Dedifferentiated amniotic fluid mesenchymal stem cell (primary cell): ENCODE measurements at regions not wholly inside any gene's neighbourhood (a gene's known extent, or its start where the extent isn't known, plus 50 kb on each side); places are given as distances from the start of the nearest gene placed in this dataset.
"Not testable (repeated sequence)": the region's sequence is repeated elsewhere in the genome, so short reads cannot be mapped to it uniquely, and the experiment has no call there.

Experiments used
- DNase-seq: peaks from one replicate; pipeline ENCODE4 v3.0.0-alpha.2; 2016; ENCODE audit errors: extremely low spot score

GRCh38 chr7:97310-97841 is 95.0 kb upstream of the FAM20C start:
- DNase-seq, result no peak

- peak; percentile 35 for DNase-seq
Measured at GRCh38 chr7:101146-102046, 91.0 kb upstream of the FAM20C start.

GRCh38 chr7:102047-102711 is 90.2 kb upstream of the FAM20C start:
- DNase-seq, result no peak

GRCh38 chr7:102721-103120 is 89.7 kb upstream of the FAM20C start:
- no peak for DNase-seq

GRCh38 chr7:103981-104380 is 88.4 kb upstream of the FAM20C start:
- DNase-seq, result not testable (repeated sequence)

- DNase-seq, result no peak
Measured at GRCh38 chr7:105002-105401, 87.4 kb upstream of the FAM20C start.

GRCh38 chr7:106356-106755 is 86.0 kb upstream of the FAM20C start:
- no peak for DNase-seq

GRCh38 chr7:107233-107632 is 85.1 kb upstream of the FAM20C start:
- no peak for DNase-seq

- no peak for DNase-seq
Measured at GRCh38 chr7:107907-108306, 84.5 kb upstream of the FAM20C start.

GRCh38 chr7:109094-109493 is 83.3 kb upstream of the FAM20C start:
- no peak for DNase-seq

- DNase-seq, result no peak
Measured at GRCh38 chr7:109898-110556, 82.3 kb upstream of the FAM20C start.

GRCh38 chr7:110557-111232 is 81.7 kb upstream of the FAM20C start:
- DNase-seq, result no peak

- DNase-seq, result no peak
Measured at GRCh38 chr7:111591-111990, 80.8 kb upstream of the FAM20C start.

- DNase-seq, result no peak
Measured at GRCh38 chr7:112881-113280, 79.5 kb upstream of the FAM20C start.

- no peak for DNase-seq
Measured at GRCh38 chr7:115274-115911, 77.0 kb upstream of the FAM20C start.

GRCh38 chr7:116188-116981 is 76.0 kb upstream of the FAM20C start:
- no peak for DNase-seq

- no peak for DNase-seq
Measured at GRCh38 chr7:117836-118614, 74.3 kb upstream of the FAM20C start.

GRCh38 chr7:118615-119391 is 73.6 kb upstream of the FAM20C start:
- DNase-seq, result no peak
